Loucy (cell line): ENCODE measurements at regions not wholly inside any gene's neighbourhood (a gene's known extent, or its start where the extent isn't known, plus 50 kb on each side); places are given as distances from the start of the nearest gene placed in this dataset.

Source experiments
- H2AFZ ChIP-seq: fragments of 200-600 bp; sonication (generic); 2 replicates; pipeline ENCODE4 v1.6.0; 2016; ENCODE audit warnings: antibody characterized with exemption, mild to moderate bottlenecking, low read length, moderate library complexity
- H3F3A ChIP-seq: fragments of 200-600 bp; 2 replicates; pipeline ENCODE4 v1.6.0; 2016; ENCODE audit warnings: antibody characterized with exemption, low read depth, mild to moderate bottlenecking
- H3K27me3 ChIP-seq: fragments of 200-600 bp; sonication (generic); 2 replicates; pipeline ENCODE4 v1.6.1; 2014; ENCODE audit warnings: low read length, mild to moderate bottlenecking; ENCODE audit not compliant: insufficient read depth, poor library complexity, severe bottlenecking
- H3K36me3 ChIP-seq: fragments of 200-600 bp; sonication (generic); 2 replicates; pipeline ENCODE4 v1.6.1; 2016; ENCODE audit warnings: low read length; ENCODE audit not compliant: insufficient read depth
- H3K4me1 ChIP-seq: fragments of 200-600 bp; sonication (generic); 2 replicates; pipeline ENCODE4 v1.5.1; 2014; ENCODE audit warnings: low read length, mild to moderate bottlenecking; ENCODE audit not compliant: insufficient read depth, poor library complexity, severe bottlenecking
- H3K4me2 ChIP-seq: fragments of 200-600 bp; sonication (generic); 2 replicates; pipeline ENCODE4 v1.6.0; 2014; ENCODE audit warnings: antibody characterized with exemption, low read length, low read depth, mild to moderate bottlenecking; ENCODE audit not compliant: poor library complexity, severe bottlenecking
- H3K4me3 ChIP-seq: fragments of 200-600 bp; sonication (generic); 2 replicates; pipeline ENCODE4 v1.5.1; 2014; ENCODE audit warnings: low read length, mild to moderate bottlenecking, mixed read lengths; ENCODE audit not compliant: poor library complexity, severe bottlenecking
- H3K79me2 ChIP-seq: fragments of 200-600 bp; sonication (generic); 2 replicates; pipeline ENCODE4 v1.6.1; 2014; ENCODE audit warnings: low read length; ENCODE audit not compliant: insufficient read depth
- H3K9ac ChIP-seq: fragments of 200-600 bp; sonication (generic); 2 replicates; pipeline ENCODE4 v1.6.0; 2014; ENCODE audit warnings: mild to moderate bottlenecking, low read depth, low read length, moderate library complexity; ENCODE audit not compliant: poor library complexity, severe bottlenecking
- H3K9me2 ChIP-seq: fragments of 200-600 bp; sonication (generic); replicated peaks from 2 replicates; pipeline ENCODE4 v1.6.1; 2016; ENCODE audit warnings: low read depth, low read length, mixed read lengths
- H3K9me3 ChIP-seq: fragments of 200-600 bp; sonication (generic); 2 replicates; pipeline ENCODE4 v1.6.1; 2014; ENCODE audit warnings: mild to moderate bottlenecking, antibody characterized with exemption, low read length, low read depth; ENCODE audit not compliant: insufficient read depth
- H4K20me1 ChIP-seq: fragments of 200-600 bp; sonication (generic); 2 replicates; pipeline ENCODE4 v1.6.0; 2014; ENCODE audit warnings: antibody characterized with exemption, low read length, mild to moderate bottlenecking; ENCODE audit not compliant: insufficient read depth, poor library complexity, severe bottlenecking
- EZH2phosphoT487 ChIP-seq: fragments of 200-600 bp; IDR thresholded peaks from 2 replicates; pipeline ENCODE4 v1.6.1; 2018; ENCODE audit warnings: antibody characterized with exemption, mild to moderate bottlenecking, moderate library complexity, borderline replicate concordance
- TF ChIP-seq, protein P1 (sequence below): fragments of 200-600 bp; sonication (generic); conservative IDR thresholded peaks from 2 replicates; pipeline ENCODE4 v1.5.1; 2014; ENCODE audit warnings: mild to moderate bottlenecking, antibody characterized with exemption, low read length

DNA sequence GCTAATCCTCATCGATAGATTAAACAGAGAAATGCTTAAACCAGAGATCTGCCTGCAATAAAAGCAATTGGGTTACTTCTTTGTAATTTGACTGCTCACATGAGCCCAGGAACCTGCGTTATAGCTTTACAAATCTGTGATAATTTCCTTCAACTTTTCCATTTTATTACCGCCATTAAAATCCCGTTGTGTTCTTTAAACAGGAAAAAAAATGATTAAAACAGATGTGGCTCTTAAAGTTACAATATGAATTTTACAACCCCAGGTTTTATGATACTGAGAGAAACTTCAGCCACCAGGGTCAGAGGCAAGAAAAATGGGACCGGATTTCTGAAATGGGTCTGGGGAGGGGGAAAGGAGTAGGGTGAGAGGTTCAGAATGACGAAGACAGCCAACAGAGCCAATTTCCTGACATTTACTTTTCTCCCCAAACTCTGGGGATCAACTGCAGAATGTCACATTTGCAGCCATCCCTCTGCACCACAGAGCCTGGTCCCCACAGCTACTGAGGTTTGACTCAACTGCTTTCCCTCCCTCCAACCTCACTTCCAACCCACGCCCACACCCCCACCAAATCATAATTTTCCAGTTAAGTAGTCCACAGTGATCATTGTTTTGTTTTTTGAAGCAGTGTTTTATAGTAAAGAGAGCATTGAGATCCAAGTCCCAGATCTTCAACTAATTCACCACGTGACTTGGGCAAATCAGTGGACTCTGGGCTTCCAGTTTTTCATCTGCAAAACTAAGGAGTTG, 77.6 kb upstream of the EYA2 start:
- H4K20me1 ChIP-seq = no peaks in the 10 kb centered on the region
- H3K9me2 ChIP-seq = no peaks in the 10 kb centered on the region
- H2AFZ ChIP-seq = no peak overlapping the region
- no peak overlapping the region for H3K4me3 ChIP-seq
- no peak overlapping the region for H3K9ac ChIP-seq
- H3K9me3 ChIP-seq = no peaks in the 10 kb centered on the region
- H3K4me2 ChIP-seq = no peak overlapping the region
- no peaks in the 10 kb centered on the region for H3K27me3 ChIP-seq
- H3K4me1 ChIP-seq = no peaks in the 10 kb centered on the region
- H3F3A ChIP-seq = no peaks in the 10 kb centered on the region
- TF ChIP-seq, protein P1, sequence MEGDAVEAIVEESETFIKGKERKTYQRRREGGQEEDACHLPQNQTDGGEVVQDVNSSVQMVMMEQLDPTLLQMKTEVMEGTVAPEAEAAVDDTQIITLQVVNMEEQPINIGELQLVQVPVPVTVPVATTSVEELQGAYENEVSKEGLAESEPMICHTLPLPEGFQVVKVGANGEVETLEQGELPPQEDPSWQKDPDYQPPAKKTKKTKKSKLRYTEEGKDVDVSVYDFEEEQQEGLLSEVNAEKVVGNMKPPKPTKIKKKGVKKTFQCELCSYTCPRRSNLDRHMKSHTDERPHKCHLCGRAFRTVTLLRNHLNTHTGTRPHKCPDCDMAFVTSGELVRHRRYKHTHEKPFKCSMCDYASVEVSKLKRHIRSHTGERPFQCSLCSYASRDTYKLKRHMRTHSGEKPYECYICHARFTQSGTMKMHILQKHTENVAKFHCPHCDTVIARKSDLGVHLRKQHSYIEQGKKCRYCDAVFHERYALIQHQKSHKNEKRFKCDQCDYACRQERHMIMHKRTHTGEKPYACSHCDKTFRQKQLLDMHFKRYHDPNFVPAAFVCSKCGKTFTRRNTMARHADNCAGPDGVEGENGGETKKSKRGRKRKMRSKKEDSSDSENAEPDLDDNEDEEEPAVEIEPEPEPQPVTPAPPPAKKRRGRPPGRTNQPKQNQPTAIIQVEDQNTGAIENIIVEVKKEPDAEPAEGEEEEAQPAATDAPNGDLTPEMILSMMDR = no peak
- TF ChIP-seq EZH2phosphoT487 = no peak
- no peaks in the 10 kb centered on the region for H3K36me3 ChIP-seq
- H3K79me2 ChIP-seq = no peaks in the 10 kb centered on the region

DNA sequence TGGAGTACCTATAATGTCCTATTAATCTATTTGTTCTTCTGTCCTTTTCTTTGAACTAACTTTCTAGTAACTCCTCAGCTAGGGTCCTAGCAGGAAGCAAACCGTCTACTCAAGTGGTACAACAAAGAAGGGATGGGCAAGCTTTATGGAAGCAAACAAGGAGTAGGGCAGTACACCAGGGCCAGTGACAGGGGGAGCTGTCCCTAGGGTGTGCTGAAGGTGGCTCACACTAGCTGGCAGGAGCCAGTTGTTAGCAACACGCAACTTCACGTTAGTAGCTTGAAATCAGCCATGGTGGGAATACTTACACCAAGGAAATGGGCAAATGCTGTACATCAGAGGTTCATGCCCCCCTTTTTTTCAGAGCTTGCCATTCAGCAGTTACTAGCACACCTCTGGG, 74.0 kb upstream of the EYA2 start:
- H3K79me2 ChIP-seq = no peaks in the 10 kb centered on the region
- no peaks in the 10 kb centered on the region for H3K9me3 ChIP-seq
- H3K4me1 ChIP-seq = no peaks in the 10 kb centered on the region
- no peak for TF ChIP-seq EZH2phosphoT487
- TF ChIP-seq, protein P1 = no peak
- H3K4me2 ChIP-seq = no peak overlapping the region
- H3K9ac ChIP-seq = no peak overlapping the region
- no peak overlapping the region for H3K4me3 ChIP-seq
- H3F3A ChIP-seq = no peaks in the 10 kb centered on the region
- no peaks in the 10 kb centered on the region for H3K9me2 ChIP-seq
- H3K27me3 ChIP-seq = no peaks in the 10 kb centered on the region
- H4K20me1 ChIP-seq = no peaks in the 10 kb centered on the region
- no peaks in the 10 kb centered on the region for H3K36me3 ChIP-seq
- no peak overlapping the region for H2AFZ ChIP-seq

DNA sequence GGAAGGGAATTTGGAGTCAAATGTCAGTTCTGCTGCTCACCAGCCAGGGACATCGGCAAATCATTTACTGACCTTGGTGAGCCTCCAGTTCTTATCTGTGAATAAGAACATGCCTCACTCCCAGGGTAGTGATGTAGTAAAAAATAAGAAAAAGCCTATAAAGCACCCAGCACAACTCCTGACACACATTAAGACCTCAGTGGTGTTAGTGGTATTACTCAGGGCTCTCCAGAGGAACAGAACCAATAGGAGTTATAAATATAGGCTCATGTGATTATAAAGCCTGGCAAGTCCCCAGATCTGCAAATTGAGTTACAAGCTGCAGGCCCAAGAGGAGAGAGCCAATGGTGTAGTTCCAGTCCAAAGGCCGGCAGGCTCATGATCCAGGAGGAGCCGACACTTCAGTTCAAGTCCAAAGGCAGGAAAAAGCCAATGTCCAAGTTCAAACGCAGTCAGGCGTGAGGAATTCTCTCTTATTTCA, 71.3 kb upstream of the EYA2 start:
- no peaks in the 10 kb centered on the region for H3K36me3 ChIP-seq
- H3K9ac ChIP-seq = no peak overlapping the region
- H3K4me1 ChIP-seq = no peaks in the 10 kb centered on the region
- TF ChIP-seq, protein P1 = no peak
- no peak for TF ChIP-seq EZH2phosphoT487
- H2AFZ ChIP-seq = no peak overlapping the region
- H4K20me1 ChIP-seq = no peaks in the 10 kb centered on the region
- H3K4me3 ChIP-seq = no peak overlapping the region
- H3K9me3 ChIP-seq = no peaks in the 10 kb centered on the region
- no peaks in the 10 kb centered on the region for H3K79me2 ChIP-seq
- H3K9me2 ChIP-seq = no peaks in the 10 kb centered on the region
- H3F3A ChIP-seq = no peaks in the 10 kb centered on the region
- H3K4me2 ChIP-seq = no peak overlapping the region
- no peaks in the 10 kb centered on the region for H3K27me3 ChIP-seq
